ENCODE measurements at regions not wholly inside any gene's neighbourhood (a gene's known extent, or its start where the extent isn't known, plus 50 kb on each side); places are given as distances from the start of the nearest gene placed in this dataset.

GRCh38 chr1:29454616-29455380 lies 218.5 kb downstream of the PTPRU start:
- DNase-seq: no peak

DNA sequence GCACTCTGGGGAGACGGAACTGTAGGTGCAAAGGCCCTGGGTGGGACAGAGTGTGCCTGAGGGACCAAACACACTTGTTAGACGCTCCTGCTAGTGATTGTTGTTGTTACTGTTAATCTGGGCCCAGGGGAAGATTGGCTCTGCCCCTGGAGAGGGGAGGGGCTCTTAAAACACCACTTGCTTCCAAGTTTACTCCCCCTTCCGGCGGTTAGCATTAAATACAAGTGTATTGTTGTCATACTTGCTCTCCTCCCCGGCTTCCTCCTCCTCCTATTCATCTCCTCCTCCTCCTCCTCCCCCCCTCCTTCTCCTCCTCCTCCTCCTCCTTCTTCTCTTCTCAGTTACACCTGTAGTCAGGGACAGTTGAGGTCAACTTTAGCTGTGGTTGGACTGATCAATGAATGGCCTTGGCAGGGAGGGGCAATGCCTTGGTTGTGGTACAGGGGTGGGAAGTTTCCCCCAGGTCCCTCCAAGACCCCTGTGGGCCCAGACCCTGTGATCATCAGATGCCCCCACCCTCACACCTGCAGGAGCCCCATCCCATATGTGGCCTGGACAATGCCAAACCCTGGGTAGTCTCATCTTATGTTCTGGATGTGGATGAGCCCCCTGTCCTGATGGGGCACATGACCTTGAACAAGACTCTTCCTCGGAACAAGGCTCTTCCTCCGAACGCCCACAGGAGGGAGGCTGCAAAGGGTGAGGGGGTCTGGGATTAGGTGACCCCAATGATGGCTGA lies 217.3 kb downstream of the PTPRU start:
- DNase-seq: no peak

GRCh38 chr1:29452463-29453230 lies 216.3 kb downstream of the PTPRU start:
- no peak for DNase-seq

DNA sequence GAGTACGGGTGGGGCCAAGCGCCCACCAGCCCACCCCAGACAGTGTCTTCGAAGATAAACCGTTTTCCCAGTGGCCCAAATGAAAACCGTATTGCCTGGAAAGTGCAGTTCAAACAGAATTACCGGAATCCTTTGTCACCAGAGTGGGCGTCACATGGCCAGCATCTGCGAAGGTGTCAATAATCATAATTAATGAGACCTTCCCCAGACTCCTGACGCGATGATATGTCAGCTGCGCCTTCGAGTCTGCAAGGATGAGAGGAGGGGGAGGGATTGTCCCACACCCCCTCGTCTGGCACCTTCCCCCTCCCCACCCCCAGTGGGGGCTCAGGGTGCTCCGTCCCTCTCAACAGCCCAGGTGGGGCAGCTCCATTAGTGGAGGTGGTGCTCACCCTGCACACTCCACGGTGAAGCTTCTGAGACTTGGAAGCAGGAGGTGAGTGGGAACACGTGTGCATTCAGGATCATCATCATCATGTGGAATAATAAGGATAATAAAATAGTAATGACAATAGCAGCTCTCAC lies 215.1 kb downstream of the PTPRU start:
- no peak for DNase-seq

GRCh38 chr1:29450591-29450990 lies 214.3 kb downstream of the PTPRU start:
- no peak for DNase-seq

DNA sequence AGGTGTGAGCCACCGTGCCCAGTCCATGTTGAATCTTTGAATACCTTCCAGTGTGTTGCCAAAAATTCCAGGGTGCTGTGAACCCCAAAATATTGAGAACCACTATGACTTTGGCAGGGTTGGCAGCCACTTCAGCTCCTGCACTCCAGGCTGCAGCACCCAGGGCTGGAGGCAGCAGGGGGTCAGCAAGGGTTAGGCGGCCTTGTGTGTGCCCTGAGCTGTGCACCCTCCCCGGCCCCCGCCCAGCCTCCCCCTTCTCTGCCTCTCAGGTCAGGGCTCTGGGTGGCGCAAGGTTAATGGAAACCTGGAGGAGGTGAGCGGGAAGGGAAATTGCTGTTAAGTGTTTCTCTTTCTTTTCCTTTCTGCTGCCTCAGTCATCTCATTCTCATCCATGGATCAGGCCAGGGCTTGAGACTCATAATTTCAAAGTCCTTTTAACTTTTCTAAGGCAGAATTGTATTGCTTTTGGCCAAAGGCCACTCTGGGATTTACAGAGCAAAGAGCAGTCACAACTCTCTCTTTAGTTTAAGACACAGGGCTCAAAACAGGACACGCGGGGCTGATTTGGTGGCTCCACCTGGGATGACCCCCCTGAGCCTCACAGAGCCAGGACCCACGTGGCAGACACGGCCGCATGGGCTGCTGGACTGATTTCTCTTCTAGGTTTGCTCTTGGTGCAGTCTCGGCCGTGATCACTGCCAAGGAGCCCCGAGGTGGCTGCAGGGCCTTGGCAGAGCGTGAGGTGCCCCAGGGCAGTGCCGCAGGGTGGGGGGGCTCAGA lies 212.3 kb downstream of the PTPRU start:
- DNase-seq: no peak

DNA sequence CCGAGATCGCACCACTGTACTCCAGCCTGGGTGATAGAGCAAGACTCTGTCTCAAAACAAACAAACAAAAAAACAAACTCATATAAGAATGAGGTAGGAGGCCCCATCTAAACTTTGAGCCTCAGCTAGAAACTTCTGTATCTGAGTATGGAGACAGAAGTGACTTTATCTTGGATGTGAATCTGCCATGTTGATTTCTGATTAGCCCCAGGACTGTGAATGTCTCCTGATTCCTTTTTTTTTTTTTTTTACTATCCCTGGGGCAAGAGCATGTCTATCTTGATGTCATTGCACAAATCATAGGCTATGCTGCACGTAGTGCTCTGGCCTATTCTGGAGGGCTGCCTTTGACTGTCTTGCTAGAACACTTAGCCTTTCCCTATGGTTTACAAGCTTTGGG lies 211.0 kb downstream of the PTPRU start:
- no peak for DNase-seq

DNA sequence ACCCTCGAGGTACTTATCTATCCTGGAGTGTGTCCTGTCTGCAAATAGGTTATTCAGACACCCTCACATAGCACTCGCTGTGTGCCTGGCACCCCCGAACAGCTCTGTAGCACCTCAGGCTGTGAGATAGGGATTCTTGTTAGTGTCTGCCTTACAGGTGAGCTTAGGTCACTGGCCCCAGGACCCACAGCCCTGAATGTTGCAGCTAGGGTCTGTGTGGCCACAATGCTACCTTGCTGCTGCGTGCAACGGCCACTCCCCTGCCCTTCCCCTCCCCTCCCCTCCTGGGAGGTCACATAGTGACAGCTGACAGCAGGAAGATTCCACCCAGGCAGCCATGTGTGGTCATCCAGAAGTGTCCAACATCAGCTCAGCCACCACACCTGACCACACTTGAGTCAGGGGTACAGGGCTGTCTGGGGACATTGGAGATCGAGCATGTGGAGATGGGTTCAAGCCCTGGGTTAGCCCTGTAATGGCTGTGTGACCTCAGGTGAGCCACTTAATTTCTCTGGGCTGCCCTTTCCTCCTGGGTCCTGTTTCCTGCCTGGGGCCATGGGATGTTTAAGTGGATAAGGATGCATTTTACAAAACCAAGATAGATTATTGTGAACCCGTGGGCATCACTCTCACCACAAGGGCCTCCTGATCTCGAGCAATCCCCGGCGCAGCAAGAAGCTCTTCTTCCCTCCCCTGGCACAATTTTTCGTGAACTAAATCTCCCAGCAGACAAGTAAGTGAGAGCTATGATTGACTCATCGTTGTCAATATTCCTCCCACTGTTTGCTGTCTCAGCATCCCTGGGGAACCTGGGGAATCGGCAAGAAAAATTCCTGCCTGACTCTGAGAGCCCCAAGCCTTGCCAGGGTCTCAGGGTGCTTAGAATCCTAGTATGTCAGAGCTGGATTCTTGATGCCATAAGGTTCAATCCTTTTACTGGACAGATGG lies 208.7 kb downstream of the PTPRU start:
- no peak for DNase-seq

- DNase-seq: no peak
Measured at GRCh38 chr1:29444081-29444715, 207.9 kb downstream of the PTPRU start.

GRCh38 chr1:29441916-29442668 lies 205.8 kb downstream of the PTPRU start:
- DNase-seq: no peak

GRCh38 chr1:29439615-29440014 lies 203.3 kb downstream of the PTPRU start:
- DNase-seq: no peak

GRCh38 chr1:29438991-29439390 lies 202.7 kb downstream of the PTPRU start:
- DNase-seq: no peak

GRCh38 chr1:29437946-29438345 lies 201.6 kb downstream of the PTPRU start:
- no peak for DNase-seq

GRCh38 chr1:29436181-29436785 lies 200.0 kb downstream of the PTPRU start:
- DNase-seq: no peak

DNA sequence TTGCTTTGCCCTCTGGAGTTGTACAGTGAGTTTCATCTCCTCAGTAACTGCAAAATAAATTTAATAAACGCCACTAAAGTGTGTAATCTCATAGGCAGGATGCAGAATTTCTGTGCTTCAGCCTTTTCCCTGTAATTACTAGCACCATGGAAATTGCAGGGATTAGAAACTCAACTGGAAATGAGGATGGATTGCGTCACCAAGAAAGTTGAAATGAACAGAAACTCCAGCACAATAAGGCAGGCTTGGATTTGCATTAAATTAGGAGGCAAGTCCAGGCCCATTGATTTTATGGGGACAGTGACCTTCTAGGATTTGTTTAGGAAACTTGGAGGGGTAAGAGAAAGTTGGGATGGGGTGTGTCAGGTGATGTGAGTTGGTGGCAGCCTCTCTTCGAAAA lies 197.5 kb downstream of the PTPRU start:
- no peak for DNase-seq

GRCh38 chr1:29431138-29431537 lies 194.8 kb downstream of the PTPRU start:
- DNase-seq: no peak

DNA sequence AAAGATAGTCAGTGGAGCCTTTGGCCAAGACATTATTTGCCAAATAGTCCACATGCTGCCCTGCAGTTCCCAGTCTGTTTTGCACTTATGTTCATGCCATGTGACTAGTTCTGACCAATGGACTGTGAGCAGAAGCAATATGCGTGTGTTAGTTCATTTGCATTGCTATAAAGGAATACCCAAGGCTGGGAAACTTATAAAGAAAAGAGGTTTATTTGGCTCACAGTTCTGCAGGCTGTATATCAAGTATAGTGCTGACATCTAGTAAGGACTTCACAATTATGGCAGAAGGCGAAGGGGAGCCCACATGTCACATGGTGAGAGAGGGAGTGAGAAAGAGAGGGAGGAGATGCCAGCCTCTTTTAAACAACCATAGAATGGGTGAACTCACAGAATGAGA lies 193.3 kb downstream of the PTPRU start:
- no peak for DNase-seq

DNA sequence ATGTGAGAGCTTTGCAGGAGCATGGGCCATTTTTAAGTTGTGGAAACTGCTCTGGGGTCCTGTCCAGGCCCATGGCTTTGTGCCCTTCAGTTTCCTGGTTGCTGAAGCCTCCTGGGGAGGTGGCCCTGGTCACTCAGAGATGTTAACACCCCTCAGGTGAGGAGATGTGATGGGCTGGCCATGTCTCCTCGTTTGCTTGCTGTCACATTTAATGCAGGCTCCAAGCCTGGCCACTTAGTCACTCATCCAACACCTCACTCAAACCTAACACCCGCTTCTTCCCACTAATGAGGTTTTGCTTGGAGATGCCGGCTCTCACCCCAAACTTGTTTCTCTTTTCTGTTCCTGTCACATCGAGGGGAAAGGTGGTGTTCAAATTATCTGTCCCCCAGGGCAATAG lies 192.7 kb downstream of the PTPRU start:
- DNase-seq: no peak

GRCh38 chr1:29428280-29428615 lies 191.9 kb downstream of the PTPRU start:
- DNase-seq: no peak
